Medulla oblongata (tissue), 1 donor: ENCODE measurements at regions not wholly inside any gene's neighbourhood (a gene's known extent, or its start where the extent isn't known, plus 50 kb on each side); places are given as distances from the start of the nearest gene placed in this dataset.

Experiments
- DNase-seq: peaks from one replicate; pipeline ENCODE4 v3.0.0-alpha.2; 2015; ENCODE audit errors: extremely low spot score

DNA sequence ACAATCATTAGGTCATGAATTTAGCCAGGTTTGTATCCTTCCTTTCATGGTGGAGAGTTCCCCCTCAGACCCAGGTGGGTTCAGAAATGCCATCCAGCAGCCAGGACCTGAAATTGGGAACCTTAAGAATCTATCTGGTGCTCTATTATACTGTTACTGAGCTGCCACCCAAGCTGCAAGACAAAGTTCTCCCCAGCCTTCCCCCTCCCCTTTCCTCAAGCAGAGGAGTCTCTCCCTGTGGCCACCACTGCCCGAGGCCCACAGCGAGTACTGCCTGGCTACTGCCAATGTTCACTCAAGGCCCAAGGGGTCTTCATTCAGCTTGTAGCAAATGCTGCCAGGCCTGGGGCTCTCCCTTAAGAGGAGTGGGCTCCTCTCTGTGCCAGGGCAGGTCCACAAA, 133.8 kb downstream of the TMEM38B start:
- DNase-seq = no peak

GRCh38 chr9:105828596-105829213, 134.4 kb downstream of the TMEM38B start:
- no peak for DNase-seq

DNA sequence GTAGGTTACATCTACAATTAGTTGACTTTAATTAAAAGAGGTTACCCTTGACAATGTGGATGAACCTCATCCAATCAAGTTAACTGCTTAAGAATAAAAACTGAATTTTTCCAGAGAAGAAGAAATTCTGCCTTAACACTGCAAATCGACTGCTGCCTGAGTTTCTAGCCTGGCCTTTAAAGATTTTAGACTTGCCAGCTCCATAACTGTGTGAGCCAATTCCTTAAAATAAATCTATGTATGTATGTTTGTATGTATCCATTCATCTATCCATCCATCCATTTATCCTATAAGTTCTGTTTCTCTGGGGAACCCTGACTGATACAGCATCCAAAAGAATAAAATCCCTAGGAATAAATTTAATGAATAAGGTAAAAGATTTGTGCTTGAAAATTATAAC, 136.1 kb downstream of the TMEM38B start:
- no peak for DNase-seq

DNA sequence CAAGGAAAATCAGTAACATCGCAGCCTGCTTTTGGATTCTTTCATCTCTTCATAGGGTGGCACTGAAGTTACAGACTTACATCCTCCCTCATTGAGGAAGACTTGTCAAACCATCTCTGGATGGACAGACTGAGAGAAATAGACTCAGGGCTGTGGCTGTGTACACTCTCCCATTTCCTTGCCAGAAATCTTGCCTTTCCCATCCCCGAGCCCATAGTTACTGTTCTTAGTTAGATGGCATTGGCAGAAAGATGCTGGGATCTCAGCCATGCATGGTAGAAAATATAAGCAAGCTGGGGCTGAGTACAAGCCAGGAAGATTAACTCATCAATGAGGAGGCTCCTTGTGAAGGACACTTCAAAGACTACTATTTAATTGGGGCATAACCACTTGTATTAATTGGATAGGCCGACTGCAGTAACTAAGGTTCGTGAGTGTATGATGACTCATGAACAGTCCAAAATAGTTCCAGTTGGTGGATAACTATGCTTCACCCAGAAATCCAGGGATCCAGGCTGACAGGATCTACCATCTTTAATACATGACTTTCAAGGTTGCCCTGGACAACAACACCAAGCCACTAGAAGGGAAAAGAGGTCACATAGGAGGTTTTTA, 137.9 kb downstream of the TMEM38B start:
- DNase-seq = no peak

GRCh38 chr9:105833271-105833975, 139.1 kb downstream of the TMEM38B start:
- DNase-seq = no peak

- no peak for DNase-seq
Observed at GRCh38 chr9:105834404-105834803, 140.1 kb downstream of the TMEM38B start.

DNA sequence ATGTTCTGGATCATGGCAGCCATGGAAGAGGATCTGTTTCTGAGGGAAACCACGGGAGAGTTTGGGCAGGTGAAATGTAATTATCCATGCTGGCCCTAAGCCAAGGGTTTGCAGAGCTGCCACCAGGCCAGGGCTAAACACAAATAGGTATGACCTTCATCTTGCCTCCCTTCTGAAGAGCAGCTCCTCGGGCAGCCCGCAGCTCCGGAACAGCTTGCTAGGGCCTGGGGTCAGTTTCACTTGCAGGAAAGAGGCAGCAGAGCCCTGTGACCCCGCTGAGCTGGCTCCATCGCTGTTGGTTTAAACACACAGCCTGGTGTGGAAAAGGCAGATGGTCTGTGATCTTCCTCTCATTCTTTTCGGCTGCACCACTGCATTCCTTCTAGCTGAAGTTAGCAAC, 141.4 kb downstream of the TMEM38B start:
- DNase-seq = no peak

DNA sequence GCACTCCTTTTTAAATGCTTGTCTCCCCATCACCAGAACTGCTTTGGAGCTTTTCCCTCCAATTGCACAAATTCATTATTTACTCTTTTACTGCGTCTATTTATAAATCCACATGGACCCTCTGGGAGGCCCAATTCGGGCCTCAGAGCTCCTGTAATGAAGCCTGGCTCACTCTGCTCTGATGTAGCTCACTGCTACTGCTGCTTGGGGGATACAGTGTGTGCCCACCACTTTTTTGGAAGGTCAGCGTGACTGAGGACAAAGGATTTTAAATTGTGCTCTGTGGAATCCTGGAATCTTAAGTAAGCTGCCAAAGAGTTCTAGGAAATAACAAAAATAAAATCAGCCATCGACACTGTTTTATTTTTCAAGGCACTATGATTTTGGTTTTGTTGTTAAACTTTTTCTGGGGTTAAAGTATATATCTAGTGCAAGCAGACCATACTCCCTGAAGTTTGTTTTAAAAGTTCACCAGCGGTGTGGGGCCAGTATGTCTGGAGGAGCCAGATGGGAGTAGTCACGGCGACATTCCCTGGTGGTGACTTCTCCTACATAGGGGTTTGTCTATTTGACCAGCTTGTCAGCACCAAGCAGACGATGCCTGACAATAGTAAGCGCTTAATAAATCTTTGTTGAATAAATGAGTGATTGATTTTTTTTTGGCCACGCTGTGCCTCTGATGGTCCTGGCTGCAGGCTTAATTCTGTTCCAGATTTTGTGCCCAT, 142.8 kb downstream of the TMEM38B start:
- DNase-seq = no peak

- DNase-seq = no peak
Observed at GRCh38 chr9:105841562-105841961, 147.2 kb downstream of the TMEM38B start.

GRCh38 chr9:105842023-105842644, 147.8 kb downstream of the TMEM38B start:
- DNase-seq = peak; percentile 34

- no peak for DNase-seq
Observed at GRCh38 chr9:105846825-105847224, 152.5 kb downstream of the TMEM38B start.

DNA sequence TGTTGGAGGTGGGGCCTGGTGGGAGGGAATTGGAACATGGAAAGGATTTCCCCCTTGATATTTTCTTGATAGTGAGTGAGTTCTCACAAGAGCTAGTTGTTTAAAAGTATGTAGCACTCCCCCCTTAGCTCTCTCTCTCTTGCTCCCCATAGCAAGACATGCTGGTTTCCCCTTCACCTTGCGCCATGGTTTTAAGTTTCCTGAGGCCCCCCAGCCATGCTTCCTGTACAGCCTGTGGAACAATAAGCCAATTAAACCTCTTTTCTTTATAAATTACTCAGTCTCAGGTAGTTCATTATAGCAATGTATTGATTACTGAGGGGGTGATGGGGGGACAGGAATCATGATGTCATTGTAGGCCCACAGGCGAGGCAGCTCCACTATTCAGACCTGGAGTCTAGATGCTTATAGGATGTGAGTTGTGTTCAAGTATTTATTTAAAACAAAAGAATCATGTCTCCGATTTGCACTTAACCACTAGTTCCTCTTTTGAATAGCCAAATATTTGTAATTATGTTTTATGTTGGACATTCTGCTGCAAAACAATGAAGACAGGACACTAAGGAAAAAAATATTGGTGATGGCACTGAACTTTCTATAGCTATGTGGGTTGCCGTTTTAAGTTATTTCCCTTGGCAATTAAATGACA, 156.6 kb downstream of the TMEM38B start:
- DNase-seq = no peak

GRCh38 chr9:105854026-105854782, 159.9 kb downstream of the TMEM38B start:
- DNase-seq = no peak

DNA sequence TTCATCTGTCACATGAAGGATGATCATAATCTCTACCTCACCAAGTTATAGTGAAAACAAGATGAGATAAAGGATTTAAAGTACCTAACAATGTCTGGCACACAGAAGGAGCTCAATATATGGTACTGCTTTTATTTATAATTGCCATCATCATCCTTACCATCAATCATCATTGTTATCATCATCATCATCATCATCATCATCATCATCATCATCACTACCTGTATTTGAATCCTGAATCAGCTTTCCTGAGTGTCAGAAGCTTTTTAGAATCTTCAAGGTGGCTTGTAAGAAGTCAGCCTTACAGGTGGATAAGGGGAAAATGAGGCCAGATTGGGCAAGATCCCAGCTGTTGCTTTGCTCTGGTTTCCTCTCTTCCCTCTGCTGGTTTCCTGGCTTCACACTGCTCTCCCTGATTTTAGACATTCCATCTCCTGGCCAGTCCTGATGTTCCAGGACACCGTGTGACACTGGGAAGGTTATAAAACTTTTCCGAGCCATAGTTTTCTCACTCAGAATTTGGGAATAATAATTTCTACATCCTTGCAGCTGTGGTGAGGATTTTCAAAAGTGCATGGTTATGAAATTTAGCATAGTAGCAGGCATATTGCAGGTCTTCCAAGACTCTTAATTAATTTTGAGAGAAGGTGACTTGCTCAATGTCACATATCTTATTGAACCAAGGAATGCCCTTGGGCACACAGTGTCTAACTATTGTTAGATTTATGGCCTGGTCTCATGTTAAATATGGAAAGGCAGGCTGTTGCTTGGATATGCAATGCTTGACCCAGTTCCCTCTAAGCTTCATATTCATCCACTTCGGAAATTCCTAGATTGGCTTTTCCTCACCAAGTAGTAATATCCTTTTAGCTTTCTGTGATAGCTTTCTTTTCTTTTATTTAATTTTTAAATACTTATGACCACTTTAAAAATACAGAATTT, 160.7 kb downstream of the TMEM38B start:
- no peak for DNase-seq

GRCh38 chr9:105855987-105856386, 161.6 kb downstream of the TMEM38B start:
- DNase-seq = no peak

- no peak for DNase-seq
Observed at GRCh38 chr9:105858006-105858690, 163.8 kb downstream of the TMEM38B start.

DNA sequence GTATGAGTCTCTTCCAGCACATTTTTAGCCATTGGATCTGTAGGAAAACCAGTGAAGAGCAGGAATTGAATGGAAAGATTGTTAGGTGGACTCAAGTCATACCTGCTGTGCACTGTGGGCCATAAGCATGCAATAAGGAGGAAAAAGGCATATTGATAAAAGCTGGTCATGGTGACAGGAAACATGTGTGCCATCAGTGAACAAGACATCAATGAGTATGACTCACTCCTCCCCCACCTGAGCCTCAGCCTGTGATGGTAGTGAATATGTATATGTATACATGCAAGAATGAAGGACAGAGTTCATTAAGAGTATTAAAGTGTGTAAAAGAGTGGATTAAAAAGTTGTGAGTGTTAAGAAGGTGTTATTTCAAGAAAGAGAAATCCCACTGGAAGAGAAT, 164.5 kb downstream of the TMEM38B start:
- DNase-seq = no peak

- DNase-seq = no peak
Observed at GRCh38 chr9:105859428-105860091, 165.2 kb downstream of the TMEM38B start.

DNA sequence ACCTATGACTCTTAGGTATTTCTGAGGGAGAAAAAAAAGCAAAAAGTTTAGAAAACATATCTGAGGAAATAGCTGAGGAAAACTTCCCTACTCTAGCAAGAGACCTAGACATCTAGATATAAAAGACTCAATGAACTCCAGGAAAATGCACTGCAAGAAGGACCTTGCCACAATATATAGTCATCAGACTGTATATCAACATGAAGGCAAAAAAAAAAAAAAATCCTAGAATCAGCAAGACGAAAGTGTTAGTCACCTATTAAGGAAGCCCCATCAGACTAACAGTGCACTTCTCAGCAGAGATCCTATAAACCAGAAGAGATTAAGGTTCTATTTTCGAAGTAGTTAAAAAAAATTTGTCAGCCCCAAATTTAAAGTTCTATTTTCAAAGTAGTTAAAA, 166.2 kb downstream of the TMEM38B start:
- no peak for DNase-seq
